ENCODE measurements at regions not wholly inside any gene's neighbourhood (a gene's known extent, or its start where the extent isn't known, plus 50 kb on each side); places are given as distances from the start of the nearest gene placed in this dataset.

DNA sequence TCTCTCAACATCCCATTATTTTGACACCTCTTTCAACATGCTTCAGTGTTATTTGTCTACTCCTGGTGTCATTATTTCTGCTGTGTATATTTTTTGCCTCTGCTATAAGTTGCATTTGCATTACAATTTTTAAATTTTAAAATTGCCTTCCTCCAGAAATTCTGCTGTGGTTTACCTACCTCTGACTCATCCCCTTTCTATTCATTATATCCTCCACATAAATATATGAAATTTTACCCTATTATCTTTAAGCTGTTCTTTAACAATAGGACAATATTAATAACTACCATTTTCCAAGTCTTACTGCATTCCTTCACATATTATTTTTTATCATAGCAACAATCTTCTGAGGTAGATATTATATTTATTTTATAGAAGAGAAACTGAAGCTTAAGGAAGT lies 178.1 kb upstream of the NRIP1 start:
- DNase-seq = no peak

DNA sequence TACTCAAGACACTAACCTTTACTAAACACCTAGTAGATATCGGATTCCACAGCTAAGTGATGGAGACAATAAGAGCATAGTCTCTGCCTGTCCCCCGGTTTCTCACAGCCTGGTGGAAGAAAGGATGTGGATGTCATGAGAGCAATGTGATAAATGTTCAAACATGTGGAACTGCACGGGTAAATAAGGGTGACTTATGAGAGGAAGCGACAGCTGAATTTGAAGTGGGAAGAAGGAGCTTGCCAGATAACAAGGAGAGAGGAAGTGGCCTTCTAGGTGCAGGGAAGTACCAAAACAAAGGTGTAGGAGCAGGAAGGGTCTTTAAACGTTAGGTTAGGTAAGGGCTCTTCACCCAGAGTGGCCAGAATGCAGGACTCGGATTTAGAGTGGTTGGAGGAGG lies 178.6 kb upstream of the NRIP1 start:
- no peak for DNase-seq

DNA sequence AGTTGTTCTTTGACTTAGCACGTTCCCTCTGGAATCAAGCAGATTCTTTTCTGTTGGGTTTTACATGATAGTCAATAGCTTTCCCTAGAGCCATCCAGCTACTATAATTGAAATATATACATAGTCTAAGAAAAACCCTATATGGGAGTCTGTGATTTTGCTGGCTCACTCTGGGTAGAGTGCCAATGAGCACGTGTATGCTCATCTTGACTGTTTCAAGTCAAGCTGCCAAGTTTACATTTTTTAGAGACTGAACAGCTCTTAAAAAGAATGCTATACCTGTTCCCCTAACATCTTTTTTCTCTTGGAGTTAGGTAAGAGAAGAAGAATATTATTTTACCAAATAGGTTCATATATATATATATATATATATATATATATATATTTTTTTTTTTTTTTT lies 182.8 kb upstream of the NRIP1 start:
- DNase-seq = no peak

DNA sequence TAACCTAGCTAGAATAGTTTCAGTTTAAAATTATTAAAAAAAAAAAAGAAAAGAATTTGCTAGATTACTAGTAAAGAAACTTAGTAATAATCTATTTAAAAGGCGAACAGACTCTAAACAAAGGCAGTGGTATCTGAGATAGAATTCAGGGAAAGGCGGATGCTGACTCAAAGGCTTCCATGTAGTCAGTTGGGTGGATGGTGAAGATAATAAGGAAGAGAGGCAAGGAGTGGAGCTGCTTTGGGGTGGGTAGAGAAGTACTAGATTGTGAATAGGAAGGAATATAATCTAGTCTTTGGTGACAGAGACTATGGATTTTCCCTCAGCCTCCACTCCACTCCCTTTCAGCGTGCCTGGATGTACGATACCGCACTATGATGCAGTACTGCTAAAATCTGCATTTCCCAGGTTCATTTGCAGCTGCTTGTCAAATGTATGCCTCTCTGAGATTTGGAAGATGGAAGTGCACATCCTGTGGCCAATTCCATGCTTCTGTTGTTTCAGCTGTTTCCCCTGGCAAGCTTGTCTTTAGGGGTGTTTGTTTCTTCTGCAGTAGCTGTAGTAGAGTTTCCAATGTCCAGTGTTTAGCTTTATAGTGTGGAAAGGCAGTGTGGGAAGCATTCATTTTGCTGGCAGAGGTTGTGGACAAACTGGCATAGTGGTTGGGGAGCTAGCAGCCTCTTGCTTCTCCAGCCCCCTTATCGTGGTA lies 184.6 kb upstream of the NRIP1 start:
- DNase-seq = no peak

DNA sequence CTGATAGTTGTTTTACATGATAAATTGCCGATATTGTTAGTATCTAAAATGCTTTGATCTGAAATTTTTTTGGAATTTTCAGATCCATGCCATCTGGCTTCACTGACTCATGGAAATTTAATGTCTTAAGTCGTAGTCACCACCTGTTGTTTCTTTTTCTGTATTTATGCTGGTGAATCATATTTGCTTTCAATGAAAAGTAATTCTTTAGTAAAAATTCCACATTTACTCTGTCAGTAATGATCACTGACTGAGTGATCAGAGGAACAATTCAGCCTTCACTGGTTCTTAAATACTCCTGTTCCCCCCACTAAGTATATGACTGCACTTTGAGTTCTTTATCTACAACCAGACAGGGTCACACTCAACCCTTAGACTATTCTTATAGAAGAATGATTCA lies 185.6 kb upstream of the NRIP1 start:
- DNase-seq = peak; percentile 10

DNA sequence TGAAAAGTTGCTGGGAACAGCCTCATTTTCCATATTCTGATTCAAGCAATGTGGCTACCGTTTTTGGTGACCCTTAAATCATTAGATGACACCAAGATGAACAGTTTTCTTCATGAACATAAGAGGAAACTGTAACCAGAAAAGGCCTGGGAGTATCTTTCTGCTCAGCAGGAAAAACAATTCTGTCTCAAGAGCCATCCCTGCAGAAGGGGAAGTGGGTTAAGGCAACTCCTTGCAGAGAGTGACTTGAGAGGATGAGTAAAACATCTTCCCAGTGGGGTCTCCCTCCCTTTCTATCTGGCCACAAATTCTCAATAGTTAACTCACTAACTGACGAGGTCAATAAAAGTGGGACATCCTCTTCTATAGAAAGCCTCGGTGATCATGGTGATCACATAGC lies 187.6 kb upstream of the NRIP1 start:
- no peak for DNase-seq

DNA sequence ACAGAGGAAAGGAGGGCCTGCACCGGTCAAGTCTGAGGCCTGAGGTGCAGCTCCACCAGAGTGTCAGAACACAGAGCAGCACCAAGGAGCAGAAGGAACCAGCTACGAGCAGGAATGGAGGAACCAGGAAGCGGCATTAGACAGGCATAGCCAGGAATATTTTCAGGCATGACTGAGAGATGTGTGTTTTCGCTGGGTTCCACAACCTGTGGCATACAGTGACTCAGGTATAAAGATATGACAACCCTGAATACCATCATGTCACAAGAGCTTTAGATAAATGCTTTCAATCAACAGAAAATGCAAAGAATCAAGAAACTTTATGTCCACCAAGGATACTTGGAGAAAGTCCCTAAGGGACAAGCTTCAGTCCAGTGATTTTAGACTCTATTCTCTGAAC lies 189.3 kb upstream of the NRIP1 start:
- DNase-seq = no peak

DNA sequence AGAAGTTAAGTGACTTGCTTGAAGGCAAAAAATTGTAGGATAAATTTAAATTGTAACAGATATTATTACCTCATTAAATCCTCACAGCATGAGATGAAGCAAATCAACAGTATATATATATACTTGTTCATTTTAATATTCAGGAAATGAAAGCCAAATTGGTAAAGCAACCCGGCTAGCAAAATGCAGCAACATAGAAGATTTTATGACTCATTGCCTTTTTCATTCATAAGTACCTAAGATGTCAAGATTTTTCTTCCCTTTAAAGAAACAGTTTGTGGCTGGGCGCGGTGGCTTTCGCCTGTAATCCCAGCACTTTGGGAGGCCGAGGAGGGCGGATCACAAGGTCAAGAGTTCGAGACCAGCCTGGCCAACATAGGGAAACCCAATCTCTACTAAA lies 190.5 kb upstream of the NRIP1 start:
- DNase-seq = no peak

DNA sequence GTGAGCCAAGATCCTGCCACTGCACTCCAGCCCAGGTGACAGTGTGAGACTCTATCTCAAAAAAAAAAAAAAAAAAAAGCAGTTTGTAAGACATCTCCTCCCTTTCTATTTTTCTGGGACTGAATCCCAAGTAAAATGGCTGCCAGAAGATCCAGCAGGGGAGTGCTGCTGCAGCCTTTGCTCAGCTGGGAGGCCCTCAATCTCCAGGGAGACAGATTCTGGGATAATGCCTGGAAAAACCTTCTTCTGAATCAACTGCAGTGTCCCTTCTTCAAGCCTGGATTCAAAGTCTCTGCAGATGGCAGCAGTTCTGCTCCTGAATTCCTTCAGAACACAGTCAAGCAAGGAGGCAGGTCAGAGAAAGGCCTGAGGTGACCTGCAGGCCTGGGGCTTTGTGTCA lies 191.0 kb upstream of the NRIP1 start:
- no peak for DNase-seq

DNA sequence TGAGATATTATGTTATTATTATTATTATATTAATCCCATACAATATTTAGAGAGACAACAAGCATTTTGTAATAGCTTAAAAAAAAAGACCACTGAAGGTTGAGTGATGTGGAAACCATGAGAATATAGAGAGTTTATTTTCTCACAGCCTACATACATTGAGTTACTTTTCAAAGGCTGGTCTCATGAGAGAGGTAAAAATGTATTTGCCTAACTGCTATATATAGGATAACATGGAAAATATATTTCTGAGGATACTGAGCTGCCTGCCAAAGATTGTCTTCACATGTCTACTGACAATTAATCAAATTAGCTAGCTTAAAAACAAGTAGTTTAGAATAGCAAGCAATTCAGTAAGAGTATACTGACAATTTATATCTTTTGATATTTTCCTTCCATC lies 192.2 kb upstream of the NRIP1 start:
- no peak for DNase-seq

DNA sequence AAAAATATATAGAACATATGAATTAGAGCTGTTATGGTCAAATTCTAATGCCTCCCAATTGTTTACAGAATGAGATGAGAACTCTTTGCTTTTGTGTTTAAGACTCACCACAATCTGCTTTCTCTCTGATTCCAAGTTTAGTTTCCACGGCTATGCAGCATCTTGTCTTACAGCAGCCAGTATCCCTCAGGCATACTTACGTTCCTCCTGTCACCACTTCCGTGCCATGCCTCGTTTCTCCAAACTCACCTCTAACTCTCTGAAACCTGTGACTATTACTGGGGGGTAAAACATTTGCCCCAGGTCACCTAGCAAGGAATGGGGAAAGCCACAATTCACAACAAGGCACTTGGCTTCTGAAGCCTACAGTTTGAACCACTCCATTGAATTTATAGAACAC lies 192.8 kb upstream of the NRIP1 start:
- DNase-seq = no peak

DNA sequence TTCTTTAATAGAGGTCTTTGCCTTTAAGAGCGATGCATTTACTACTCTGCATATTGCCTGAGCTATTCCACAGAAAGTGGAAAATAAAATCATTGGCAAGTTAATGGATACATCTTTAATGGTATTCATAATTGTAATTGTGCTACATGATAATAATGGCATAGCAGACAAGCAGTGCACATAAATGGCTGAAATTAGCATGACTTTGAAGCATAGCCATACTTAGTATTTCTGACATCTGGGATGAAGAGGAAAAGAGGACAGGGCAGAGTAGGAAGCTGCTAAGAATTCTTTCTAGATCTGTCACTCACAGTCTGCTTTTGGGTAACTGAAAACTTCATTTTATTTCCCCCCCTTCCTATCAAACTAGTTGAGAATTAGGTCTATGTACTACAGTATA lies 195.0 kb upstream of the NRIP1 start:
- DNase-seq = no peak

DNA sequence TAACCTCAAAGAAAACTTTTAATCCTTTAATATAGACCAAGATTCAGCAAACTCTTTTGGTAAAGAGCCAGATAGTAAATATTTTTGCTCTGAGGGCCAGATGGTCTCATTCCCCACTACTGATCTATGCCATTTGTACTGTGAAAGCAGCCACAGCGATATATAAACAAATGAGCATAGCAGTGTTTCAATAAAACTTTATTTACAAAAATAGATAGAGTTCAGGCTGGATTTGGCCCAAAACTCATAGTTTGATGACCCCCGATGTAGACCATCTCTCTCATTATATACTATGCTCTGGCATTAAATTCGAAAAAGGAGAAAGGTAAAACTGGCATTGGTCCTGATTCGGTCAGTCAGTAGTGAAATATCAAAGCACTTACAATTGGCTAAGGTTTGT lies 195.8 kb upstream of the NRIP1 start:
- DNase-seq = no peak

DNA sequence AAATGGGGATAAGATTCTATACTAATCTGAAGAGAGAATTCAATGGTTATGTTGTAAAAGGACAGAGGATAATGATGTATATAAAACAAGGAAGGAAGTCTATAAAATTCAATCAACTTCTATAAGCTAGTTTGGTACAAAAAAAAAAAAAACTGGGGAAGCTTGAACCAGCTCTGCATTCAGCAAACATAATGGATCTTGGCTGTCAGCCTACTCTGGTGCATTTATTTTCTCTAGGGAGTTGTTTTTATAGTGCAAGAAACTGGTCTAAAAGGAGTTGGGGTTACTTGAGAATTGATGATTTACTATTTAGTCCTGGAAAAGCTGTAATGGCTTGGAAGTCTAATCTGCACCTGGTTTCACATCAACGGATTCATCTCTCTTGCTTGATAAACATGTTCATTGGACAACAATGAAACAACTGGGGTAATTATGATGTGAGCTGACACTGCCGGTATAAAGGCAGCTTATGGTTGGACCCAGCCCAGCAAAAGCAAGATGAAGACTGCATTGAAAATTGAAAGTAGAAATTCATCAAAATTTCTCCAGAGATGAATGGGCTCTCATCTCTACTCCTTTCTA lies 199.4 kb upstream of the NRIP1 start:
- DNase-seq = no peak

DNA sequence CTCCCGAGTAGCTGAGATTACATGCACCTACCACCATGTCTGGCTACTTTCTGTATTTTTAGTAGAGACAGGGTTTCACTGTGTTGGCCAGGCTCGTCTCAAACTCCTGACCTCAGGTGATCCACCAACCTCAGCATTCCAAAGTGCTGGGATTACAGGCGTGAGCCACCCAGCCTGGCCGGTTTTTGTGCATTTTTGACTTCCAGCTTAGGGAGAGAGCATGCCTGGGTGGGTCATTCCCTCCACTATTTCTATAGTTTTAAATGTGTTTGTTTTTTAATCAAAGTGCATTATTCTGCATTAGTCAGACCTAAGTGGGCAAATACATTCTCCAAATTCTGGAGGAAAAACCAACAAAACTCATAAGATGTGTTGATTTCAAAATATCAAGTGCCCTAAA lies 207.4 kb upstream of the NRIP1 start:
- DNase-seq = no peak

DNA sequence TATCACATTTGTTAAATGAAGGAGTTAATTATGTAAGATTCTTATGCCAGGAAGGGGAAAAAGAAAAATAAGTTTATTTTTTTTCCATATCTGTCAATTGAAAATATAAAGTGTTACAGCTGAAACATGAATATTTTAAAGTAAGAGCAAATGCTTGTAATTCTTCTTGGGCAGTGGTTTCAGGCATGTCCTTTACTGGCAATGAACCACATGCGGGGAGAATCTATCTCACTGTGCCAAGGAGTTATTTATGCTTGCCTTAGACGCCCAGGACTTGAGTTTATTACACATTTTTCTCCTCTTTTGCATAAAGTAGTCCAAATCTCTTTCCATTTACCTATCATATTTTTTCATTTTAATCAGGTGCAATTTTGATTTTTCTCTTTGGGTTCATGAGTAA lies 207.8 kb upstream of the NRIP1 start:
- peak; percentile 13 for DNase-seq

DNA sequence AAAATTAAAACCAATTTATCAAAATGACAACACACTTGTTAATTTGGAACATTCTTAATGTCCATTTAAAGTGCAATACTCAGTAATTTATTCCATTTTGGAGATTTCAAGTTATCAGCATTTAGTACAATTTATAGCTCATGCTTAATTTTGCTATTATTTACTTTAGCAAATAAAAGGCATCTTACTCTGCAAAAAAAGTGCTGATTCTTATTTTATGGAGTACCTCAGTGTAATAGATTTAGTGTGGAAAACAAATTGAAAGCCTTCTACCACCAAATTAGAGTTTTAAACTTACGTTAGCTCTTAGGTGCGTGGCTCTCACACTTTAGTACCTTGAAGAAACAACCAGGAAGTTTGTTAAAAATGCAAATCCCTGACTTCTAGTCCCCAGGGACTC lies 208.4 kb upstream of the NRIP1 start:
- DNase-seq = no peak

DNA sequence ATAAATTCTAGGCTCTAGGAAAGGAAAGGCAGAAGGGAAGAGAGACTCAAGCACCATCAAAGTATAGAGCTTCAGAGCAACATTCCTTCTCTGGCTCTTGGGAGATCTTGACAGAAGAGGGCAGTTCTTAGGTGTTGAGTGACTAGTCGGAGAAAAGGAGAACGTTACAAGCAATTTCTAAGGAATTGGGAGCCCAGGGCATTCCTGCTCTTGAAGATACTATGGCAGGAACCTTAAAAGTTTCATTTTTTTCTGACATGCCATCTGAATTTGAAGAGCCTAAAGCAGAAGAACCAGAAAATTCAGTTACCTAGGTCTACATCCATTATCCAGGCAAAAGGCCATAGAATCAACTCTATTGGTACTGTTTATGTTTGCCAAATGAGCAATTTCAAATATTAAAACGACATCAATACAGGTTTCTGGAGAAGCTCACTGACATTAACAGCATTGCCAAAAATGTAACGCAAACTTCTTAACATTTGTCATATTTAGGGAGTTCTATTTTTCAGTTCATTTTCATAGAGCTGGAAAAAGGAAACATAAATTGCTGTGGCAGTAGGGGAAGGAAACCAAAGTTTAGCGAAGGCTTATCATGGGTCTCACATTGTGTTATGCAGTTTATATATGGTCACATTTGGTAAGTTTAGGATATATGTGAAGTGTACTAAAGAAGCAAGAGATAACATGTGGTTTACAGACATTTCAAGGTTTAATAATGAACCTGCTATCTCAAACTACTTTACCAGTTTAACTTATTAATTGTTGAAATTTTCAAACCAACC lies 210.1 kb upstream of the NRIP1 start:
- DNase-seq = no peak

DNA sequence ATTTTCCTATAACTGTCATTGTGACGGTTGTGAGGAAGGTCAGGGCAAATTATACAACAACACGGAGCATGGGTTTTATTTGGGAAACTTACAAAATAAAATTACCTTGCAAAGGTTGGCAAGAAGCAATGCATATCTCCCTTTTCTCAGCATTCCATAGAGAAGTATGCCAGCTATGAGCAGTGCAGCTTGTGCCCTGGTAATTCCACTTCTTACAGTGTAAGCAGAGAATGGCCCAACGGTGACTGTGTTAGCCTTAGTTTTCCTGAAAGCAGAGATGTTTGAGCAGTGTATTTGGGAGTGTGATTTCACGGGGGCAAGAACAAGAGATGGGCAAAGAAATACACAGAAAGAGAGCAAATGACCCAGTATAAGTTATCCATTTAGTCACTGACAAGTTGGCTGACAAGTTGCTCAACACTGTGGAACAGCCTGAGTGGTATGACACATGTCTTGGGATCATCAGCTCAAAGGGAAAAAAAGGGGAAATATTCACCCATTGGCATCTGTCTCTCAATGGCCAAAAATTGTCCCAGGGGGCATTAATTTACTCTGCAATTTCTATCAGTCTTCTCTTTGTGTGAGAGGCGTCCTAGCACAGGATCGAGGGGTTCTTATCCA lies 210.9 kb upstream of the NRIP1 start:
- DNase-seq = no peak

DNA sequence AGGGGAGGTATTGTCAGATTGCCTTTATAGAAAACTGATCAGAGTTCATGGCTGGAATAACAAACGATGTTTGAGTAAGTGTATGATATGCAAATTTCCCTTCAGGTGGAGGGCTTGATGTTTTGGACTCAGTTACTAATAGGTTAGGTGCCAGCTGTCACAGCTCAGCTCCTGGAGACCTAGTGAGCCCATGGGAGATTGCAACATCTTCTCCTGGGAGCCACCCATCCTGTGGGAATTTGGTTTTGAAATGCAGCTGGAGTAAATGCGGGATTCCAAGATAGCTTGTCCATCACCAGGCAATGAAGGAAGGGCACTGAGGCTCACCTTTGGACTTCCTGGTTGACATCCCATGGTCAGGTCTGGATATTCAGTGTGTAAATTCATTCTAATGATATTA lies 211.4 kb upstream of the NRIP1 start:
- DNase-seq = no peak

DNA sequence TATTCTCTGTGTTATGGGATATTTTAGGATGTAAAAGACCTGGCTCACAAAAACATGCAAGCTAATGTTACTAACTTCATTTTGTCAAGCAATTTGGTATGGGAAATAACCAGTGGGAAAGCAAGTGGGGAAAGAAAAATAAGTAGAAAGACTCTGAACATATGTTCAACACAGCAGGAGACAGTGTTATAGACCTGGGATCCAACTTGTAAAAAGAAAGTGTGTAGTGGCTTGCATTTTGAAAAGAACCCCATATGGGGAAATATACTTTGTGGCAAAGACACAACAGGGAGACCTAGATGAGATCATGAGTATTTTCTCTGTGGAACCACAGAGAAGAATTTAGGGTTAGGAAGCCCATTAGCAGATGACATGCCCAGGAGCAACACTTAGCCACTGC lies 212.7 kb upstream of the NRIP1 start:
- no peak for DNase-seq

DNA sequence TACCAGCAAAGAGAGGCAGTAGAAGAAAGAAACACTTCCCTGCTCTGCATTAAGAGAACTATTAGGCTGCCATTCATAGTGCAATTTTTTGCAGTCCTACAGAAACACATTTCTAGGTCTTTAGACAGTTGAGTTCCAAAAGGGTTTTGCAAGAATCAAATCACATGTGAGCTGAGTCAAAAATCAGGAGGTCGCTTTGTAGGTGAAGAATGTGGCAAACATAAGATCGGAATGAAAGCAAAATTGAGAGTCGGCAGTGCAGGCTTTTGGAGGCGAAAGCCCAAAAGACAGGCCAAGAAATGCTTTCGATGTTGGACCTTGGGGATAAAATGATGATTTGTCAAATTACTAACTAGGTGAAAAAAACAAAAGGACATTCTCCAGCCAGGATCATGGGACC lies 213.5 kb upstream of the NRIP1 start:
- DNase-seq = no peak

DNA sequence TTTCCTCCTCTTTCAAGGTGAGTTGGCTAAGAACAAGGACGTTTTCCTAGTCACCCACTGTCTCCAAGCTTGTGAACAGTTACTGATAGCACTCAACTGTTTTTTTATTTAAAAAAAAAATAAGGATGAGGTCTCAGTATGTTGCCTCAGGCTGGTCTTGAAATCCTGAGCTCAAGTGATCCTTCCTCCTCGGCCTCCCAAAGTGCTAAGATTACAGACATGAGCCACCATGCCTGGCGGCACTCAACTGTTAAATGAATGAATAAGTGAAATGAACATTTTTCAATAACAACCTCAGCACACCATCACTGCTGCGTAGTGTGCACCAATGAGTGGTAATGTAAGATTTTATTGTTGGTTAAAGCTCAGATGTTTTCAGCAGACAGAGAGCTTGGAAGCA lies 214.1 kb upstream of the NRIP1 start:
- no peak for DNase-seq

DNA sequence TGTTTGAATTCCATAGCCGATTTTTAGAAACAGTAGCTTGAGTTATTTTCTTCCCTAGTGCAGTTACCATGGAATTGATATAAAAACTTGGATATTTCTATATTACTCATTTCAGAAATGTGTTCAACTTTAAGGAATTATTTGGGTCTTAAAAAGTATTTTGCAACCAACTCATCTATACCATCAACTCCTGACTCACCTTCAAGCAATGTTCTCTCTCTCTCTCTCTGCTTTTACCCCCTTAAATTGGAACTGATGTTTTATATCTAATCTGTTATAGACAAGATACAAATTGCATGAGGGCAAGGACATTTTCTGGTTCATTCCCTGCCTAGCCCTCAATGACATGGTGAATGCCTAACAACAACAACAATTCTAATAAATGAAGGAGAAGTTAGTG lies 214.7 kb upstream of the NRIP1 start:
- DNase-seq = peak; percentile 46
